GM23248 (cell line): ENCODE measurements at regions not wholly inside any gene's neighbourhood (a gene's known extent, or its start where the extent isn't known, plus 50 kb on each side); places are given as distances from the start of the nearest gene placed in this dataset.

Source experiments
- DNase-seq: peaks from one replicate; pipeline ENCODE4 v3.0.0-alpha.2; 2015
- H2AFZ ChIP-seq: fragments of 200-600 bp; sonication (generic); 2 replicates; pipeline ENCODE4 v1.6.1; 2016; ENCODE audit warnings: antibody characterized with exemption
- H3F3A ChIP-seq: fragments of 200-600 bp; sonication (generic); 2 replicates; pipeline ENCODE4 v1.6.1; 2016; ENCODE audit warnings: mild to moderate bottlenecking, antibody characterized with exemption, mixed run types; ENCODE audit not compliant: insufficient read depth
- H3K27ac ChIP-seq: fragments of 200-600 bp; sonication (generic); 2 replicates; pipeline ENCODE4 v1.5.1; 2016; ENCODE audit warnings: mild to moderate bottlenecking
- H3K27me3 ChIP-seq: fragments of 200-600 bp; sonication (generic); replicated peaks from 2 replicates; pipeline ENCODE4 v1.6.1; 2016; ENCODE audit warnings: mild to moderate bottlenecking; ENCODE audit not compliant: insufficient read depth
- H3K36me3 ChIP-seq: fragments of 200-600 bp; sonication (generic); 2 replicates; pipeline ENCODE4 v1.6.1; 2016; ENCODE audit warnings: low read depth, mild to moderate bottlenecking
- H3K4me1 ChIP-seq: fragments of 200-600 bp; sonication (generic); 2 replicates; pipeline ENCODE4 v1.6.1; 2016; ENCODE audit warnings: mild to moderate bottlenecking; ENCODE audit not compliant: insufficient read depth
- H3K4me2 ChIP-seq: fragments of 200-600 bp; sonication (generic); one replicate; pipeline ENCODE4 v1.6.1; 2016; ENCODE audit warnings: mild to moderate bottlenecking; ENCODE audit not compliant: unreplicated experiment
- H3K4me3 ChIP-seq: fragments of 200-600 bp; sonication (generic); 2 replicates; pipeline ENCODE4 v1.5.1; 2016; ENCODE audit warnings: mild to moderate bottlenecking
- H3K79me2 ChIP-seq: fragments of 200-600 bp; sonication (generic); 2 replicates; pipeline ENCODE4 v1.6.1; 2016; ENCODE audit warnings: mild to moderate bottlenecking; ENCODE audit not compliant: insufficient read depth
- H3K9ac ChIP-seq: fragments of 200-600 bp; sonication (generic); 2 replicates; pipeline ENCODE4 v1.6.1; 2016; ENCODE audit warnings: mild to moderate bottlenecking
- H3K9me2 ChIP-seq: fragments of 200-600 bp; sonication (generic); 2 replicates; pipeline ENCODE4 v1.6.1; 2016; ENCODE audit warnings: mixed run types, mild to moderate bottlenecking, moderate library complexity; ENCODE audit not compliant: insufficient read depth
- H3K9me3 ChIP-seq: fragments of 200-600 bp; sonication (generic); one replicate; pipeline ENCODE4 v1.6.1; 2017; ENCODE audit warnings: low read depth
- H4K20me1 ChIP-seq: fragments of 200-600 bp; sonication (generic); 2 replicates; pipeline ENCODE4 v1.6.0; 2016; ENCODE audit not compliant: insufficient read depth
- EZH2 ChIP-seq: fragments of 200-600 bp; sonication (generic); IDR thresholded peaks from 2 replicates; pipeline ENCODE4 v1.6.1; 2018; ENCODE audit warnings: antibody characterized with exemption, mild to moderate bottlenecking; ENCODE audit not compliant: insufficient read depth, poor library complexity, severe bottlenecking
- EZH2phosphoT487 ChIP-seq: fragments of 200-600 bp; sonication (generic); IDR thresholded peaks from 2 replicates; pipeline ENCODE4 v1.6.1; 2018; ENCODE audit warnings: antibody characterized with exemption, moderate library complexity, mild to moderate bottlenecking, low read depth; ENCODE audit not compliant: insufficient read depth
- WGBS, 2 experiments: methylation state at CpG; one replicate each; pipeline ENCODE4 v1.1.6; 2015 to 2017; ENCODE audit warnings: low lambda C conversion rate in 2 of 2, low coverage in 1 of 2; ENCODE audit errors: missing lambda C conversion rate in 2 of 2; 5-methylcytosine and 5-hydroxymethylcytosine counted together
- in situ Hi-C: fragments of 300-500 bp; cut with MboI; formaldehyde crosslinking; loops from 2 replicates; pipeline ENCODE4 v1.15.0; 2020

DNA sequence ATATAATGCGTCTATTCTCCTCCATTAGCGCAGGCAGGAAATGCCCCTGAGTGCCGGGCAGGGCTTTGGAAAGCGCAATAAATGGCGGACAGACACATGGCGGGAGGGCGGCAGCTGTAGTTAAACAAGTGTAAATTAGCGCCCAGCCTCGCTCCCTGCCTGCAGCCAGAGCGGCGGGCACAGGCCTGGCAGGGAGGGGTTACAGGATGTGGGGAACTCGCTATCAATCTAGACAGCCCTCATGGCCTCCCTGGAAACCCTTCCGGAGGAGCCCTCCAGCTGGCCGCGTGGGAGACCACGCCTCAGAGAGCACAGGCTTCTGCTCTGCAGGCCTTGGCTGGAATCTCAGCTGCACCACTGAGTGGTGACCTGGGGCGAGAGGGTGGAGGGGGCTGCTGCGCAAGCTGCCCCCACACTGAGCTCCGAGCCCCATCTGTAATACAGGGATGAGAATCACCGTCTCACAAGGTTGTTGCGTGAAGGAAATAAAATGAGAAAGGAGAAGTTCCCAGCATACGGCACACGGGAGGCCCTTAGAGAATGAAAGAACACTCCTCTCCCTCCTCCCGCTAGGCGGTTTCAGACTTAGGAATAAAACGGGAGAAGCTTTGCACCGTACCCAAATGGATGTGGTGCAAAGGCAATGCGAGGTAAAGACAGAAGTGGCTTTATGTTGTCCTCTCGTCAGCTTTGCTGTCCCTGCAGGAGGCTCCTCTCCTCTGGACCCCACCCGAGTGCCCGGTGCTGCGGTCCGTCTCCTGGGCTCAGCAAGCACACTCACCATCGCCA, 167.2 kb upstream of the POU3F1 start:
- Histone ChIP-seq H3K9ac (no peak overlapping the region), H3K79me2 (no peaks in the 10 kb centered on the region), H4K20me1 (no peaks in the 10 kb centered on the region), H3K4me1 (no peaks in the 10 kb centered on the region), H2AFZ (no peak overlapping the region), H3F3A (no peaks in the 10 kb centered on the region), H3K4me2 (no peak overlapping the region), H3K4me3 (no peak overlapping the region), H3K36me3 (no peaks in the 10 kb centered on the region), H3K27ac (no peak overlapping the region), H3K27me3 (peaks cover 26% of the 10 kb centered on the region), H3K9me2 (no peaks in the 10 kb centered on the region), H3K9me3 (no peaks in the 10 kb centered on the region)
- TF ChIP-seq EZH2: no peak
- TF ChIP-seq EZH2phosphoT487: no peak
- no peak for DNase-seq
- WGBS, 2 experiments: 38 to 39% methylated on average over 34 of the region's 34 CpGs
- in situ Hi-C loops: no loop called here

DNA sequence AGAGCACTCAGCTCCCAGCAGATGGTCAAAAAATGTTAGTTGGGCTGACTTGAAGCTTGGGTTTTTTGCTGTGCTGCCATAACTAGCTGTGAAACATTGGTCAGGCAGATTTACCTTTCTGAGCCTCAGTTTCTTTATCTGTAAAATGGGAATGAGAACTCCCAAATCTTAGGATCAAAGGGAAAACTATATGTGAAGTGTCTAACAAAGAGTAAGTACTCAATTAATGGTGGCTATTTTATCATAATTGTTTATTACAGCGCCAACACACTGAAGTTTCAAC, 164.2 kb upstream of the POU3F1 start:
- H2AFZ ChIP-seq: no peak overlapping the region
- WGBS, 2 experiments: 40 to 63% methylated on average over 1 of the region's 1 CpG
- no peak overlapping the region for H3K9ac ChIP-seq
- no peaks in the 10 kb centered on the region for H3K79me2 ChIP-seq
- H3K9me3 ChIP-seq: no peaks in the 10 kb centered on the region
- DNase-seq: no peak
- no peaks in the 10 kb centered on the region for H3K4me1 ChIP-seq
- no peaks in the 10 kb centered on the region for H3F3A ChIP-seq
- no peak overlapping the region for H3K27ac ChIP-seq
- TF ChIP-seq EZH2 (no peak), EZH2phosphoT487 (no peak)
- H3K36me3 ChIP-seq: no peaks in the 10 kb centered on the region
- H3K4me2 ChIP-seq: no peak overlapping the region
- no peak overlapping the region for H3K4me3 ChIP-seq
- peaks cover 9% of the 10 kb centered on the region; the same call in 1 of the 2 replicates for H3K27me3 ChIP-seq
- in situ Hi-C loops: no loop called here
- no peaks in the 10 kb centered on the region for H4K20me1 ChIP-seq
- no peaks in the 10 kb centered on the region for H3K9me2 ChIP-seq

DNA sequence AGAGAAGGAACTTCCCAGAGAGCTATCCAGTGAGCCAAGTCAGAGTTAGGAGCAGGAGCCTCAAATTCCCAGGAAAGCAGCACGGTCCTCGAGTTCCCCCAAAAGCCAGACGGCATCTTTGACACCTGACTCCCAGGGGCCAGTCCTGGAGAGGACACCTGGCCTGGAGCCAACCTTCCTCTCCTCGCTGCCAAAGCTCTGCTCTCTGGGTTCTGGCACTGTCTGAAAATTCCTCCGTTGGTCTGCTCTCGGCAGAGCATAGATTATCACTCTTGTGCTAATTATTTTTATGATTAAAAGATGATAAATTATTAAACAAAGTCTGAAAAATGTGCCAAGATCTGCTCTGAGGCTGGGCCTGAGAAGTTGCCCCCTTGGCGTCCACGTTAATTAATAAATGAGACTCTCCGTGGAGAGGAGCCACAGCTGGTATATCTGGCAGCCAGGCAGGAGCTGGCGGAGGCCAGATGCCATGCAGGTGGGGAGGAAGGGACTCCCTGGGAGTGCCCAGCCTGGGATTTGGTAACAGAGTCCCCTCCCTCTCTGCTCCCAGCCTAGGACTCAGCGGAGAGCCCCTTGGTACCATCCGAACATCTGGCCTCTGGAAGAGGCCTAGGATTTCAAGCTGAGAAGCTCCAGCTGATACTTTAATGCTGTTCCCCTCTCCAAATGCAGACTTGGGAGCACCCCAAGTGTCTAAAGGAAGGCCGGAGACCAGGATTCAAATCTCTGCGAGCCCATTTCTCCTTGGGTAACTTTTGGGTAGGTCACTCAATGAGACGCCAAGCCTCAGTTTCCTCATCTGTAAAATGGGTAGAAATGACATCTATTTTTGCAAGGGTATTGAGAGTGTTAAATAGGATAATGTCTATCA, 163.7 kb upstream of the POU3F1 start:
- Histone ChIP-seq H3K9me3 (no peaks in the 10 kb centered on the region), H3K36me3 (no peaks in the 10 kb centered on the region), H3K4me1 (no peaks in the 10 kb centered on the region), H2AFZ (no peak overlapping the region), H3K9ac (no peak overlapping the region), H3K9me2 (no peaks in the 10 kb centered on the region), H3K27me3 (peaks cover 6% of the 10 kb centered on the region; the same call in 1 of the 2 replicates), H4K20me1 (no peaks in the 10 kb centered on the region), H3K27ac (no peak overlapping the region), H3F3A (no peaks in the 10 kb centered on the region), H3K4me2 (no peak overlapping the region), H3K4me3 (no peak overlapping the region), H3K79me2 (no peaks in the 10 kb centered on the region)
- DNase-seq: no peak
- in situ Hi-C loops: no loop called here
- WGBS, 2 experiments: 13 to 14% methylated on average over 15 of the region's 15 CpGs
- no peak for TF ChIP-seq EZH2
- no peak for TF ChIP-seq EZH2phosphoT487

DNA sequence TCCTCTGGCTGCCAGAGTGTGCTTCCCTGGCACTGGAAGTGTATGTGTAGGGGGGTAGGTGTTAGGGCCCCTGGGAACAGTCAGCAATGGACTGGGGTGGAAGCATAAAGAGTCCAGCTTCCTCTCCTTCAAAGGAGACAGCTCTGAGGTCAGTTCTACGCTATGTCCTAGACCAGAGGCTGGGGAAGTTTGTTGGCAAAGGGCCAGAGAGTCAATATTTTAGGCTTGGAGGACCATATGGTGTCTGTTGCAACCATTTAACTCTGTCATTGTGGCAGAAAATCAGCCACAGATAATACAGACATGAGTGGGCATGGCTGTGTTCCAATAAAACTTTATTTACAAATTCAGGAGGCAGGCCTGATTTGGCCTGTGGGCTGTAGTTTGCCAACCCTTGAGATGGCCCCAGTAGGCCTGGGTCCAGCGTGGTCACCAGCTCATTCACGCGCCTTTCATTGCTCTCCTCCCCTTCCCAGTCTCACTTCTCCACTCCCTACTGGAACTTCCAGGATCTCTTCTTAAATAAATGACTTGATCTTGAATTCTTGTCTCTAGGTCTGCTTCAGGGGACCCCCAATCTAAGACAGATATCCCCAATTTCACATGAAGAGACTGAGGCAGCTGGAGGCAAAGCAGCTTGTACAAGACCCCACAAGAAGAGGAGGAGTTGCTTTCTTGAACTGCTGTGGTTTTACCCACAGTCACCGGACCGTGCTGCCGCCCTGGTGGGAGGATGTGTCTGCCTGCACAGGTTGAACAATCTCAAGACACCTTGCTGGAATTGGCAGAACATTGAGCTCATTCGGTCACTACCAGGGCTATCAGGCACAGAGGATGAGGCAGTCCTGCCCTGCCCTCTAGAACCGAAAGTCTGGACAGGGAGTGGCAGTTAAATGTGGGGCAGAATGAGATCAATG, 162.4 kb upstream of the POU3F1 start:
- H3K9me2 ChIP-seq: no peaks in the 10 kb centered on the region
- no peak overlapping the region for H3K4me2 ChIP-seq
- H3K9ac ChIP-seq: no peak overlapping the region
- WGBS, 2 experiments: 54 to 64% methylated on average over 9 of the region's 9 CpGs
- in situ Hi-C loops: no loop called here
- no peaks in the 10 kb centered on the region for H3F3A ChIP-seq
- H4K20me1 ChIP-seq: no peaks in the 10 kb centered on the region
- H2AFZ ChIP-seq: no peak overlapping the region
- H3K36me3 ChIP-seq: no peaks in the 10 kb centered on the region
- no peaks in the 10 kb centered on the region for H3K79me2 ChIP-seq
- H3K4me1 ChIP-seq: no peaks in the 10 kb centered on the region
- H3K27ac ChIP-seq: no peak overlapping the region
- H3K27me3 ChIP-seq: no peaks in the 10 kb centered on the region
- H3K9me3 ChIP-seq: no peaks in the 10 kb centered on the region
- TF ChIP-seq EZH2 (no peak), EZH2phosphoT487 (no peak)
- no peak overlapping the region for H3K4me3 ChIP-seq
- DNase-seq: no peak
